ENCODE measurements at regions not wholly inside any gene's neighbourhood (a gene's known extent, or its start where the extent isn't known, plus 50 kb on each side); places are given as distances from the start of the nearest gene placed in this dataset.

- no peak for DNase-seq (ENCODE audit: low read depth)
Measured at GRCh38 chrX:110852180-110852579, 56.6 kb upstream of the CHRDL1 start.

- no peak for DNase-seq (ENCODE audit: low read depth)
Measured at GRCh38 chrX:110851780-110852179, 56.2 kb upstream of the CHRDL1 start.

- DNase-seq (ENCODE audit: low read depth), result no peak
Measured at GRCh38 chrX:110847334-110847733, 51.7 kb upstream of the CHRDL1 start.

- no peak for DNase-seq (ENCODE audit: low read depth)
Measured at GRCh38 chrX:110846071-110846470, 50.5 kb upstream of the CHRDL1 start.
